M059J (cell line): ENCODE measurements at regions not wholly inside any gene's neighbourhood (a gene's known extent, or its start where the extent isn't known, plus 50 kb on each side); places are given as distances from the start of the nearest gene placed in this dataset.

Experiments
- DNase-seq: peaks from one replicate; pipeline ENCODE4 v3.0.0-alpha.2; 2012; ENCODE audit warnings: low read depth

DNA sequence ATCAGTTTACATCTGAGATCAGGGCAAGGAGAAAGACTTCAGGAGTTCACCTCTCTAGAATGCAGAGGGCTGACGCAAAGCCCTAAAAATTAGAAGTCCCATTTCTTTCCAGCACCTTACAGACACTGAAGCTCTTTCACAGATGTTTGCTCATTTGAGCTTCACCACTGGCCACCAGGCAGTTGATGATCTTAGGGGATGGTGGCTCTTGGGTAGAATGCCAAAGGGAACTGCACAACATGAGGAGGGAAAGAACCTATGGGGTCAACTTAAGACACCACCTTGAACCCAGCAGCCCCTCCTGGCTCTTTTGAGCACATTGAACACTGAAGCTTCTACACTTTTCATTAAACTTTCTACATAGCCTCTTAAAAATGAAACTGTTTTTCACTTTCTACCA lies 390.3 kb upstream of the CELF2 start:
- no peak for DNase-seq

DNA sequence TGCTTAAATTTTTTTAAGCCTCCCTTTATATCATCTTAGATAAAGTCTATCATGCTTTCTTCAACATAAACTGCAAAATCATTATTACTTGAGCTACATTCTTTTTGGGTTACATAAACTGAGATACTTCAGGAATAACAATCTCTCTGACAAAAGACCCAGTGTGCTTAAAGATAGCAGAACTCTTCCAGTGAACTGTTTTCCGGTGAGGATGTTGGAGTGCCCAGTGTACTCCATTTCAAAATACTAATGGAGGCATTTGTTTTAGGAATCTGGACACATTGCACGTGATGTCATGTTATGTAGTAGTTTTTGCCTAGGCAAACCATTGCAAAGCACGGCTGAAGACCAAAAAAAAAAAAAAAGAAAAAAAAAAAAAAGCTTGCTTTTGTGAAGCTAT lies 388.2 kb upstream of the CELF2 start:
- DNase-seq: no peak

- no peak for DNase-seq
Measured at GRCh38 chr10:10630281-10630680, 387.4 kb upstream of the CELF2 start.

GRCh38 chr10:10630782-10631181 lies 386.9 kb upstream of the CELF2 start:
- no peak for DNase-seq

DNA sequence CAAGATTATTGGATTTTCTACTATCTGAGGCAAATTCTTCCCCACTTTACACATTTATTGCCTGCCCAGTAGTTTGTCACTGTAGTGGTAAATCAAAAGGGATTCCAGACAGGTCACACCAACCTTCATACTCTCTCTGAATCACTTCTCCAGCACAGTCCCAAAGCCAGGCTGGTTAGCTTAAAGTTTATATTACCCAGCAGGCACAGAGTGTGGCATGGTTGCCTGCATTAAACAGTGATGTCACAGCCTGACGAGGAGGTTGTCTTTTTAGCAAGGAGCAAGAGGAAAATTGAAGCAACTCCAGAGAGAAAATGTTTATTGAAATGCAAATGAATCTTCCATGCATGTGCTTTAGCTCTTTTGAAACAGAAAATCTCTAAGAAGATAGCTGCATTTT lies 375.5 kb upstream of the CELF2 start:
- DNase-seq: no peak

GRCh38 chr10:10642751-10643150 lies 374.9 kb upstream of the CELF2 start:
- no peak for DNase-seq

- no peak for DNase-seq
Measured at GRCh38 chr10:10644008-10644646, 373.5 kb upstream of the CELF2 start.

DNA sequence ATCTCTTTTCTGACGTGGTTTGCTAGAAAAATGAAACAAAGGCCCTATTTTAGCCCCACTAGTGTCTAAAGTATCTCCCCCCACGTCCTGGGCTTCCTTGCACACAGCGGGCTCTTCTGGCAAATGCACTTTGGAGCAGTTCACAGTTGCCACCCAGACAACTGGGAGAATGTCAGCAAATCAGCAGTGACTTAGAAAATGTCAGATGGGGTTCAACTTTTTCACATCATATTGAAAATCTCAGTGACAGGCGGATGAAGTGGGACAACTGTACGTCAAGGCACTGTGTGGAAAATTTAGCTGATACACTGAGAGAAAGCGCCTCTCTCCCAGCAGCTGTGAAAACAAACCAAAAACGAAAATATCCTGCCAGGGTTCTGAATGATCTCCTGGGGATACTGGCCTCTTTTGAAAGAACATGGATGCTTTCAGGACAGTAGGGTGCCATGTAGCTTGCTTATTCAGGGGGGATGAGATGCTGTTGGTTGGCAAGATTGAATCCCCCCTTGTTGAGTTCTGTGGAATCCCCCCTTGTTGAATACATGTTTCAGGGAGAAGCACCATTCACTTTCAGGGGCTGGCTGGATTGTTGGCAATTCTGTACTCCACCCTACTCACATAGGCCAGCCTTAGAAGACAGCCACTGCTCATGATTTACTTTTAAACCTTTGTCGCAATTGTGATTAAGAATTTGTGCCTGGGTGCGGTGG lies 372.8 kb upstream of the CELF2 start:
- no peak for DNase-seq

- DNase-seq: no peak
Measured at GRCh38 chr10:10647331-10647730, 370.3 kb upstream of the CELF2 start.

- DNase-seq: no peak
Measured at GRCh38 chr10:10657139-10657760, 360.4 kb upstream of the CELF2 start.

- no peak for DNase-seq
Measured at GRCh38 chr10:10658172-10658785, 359.4 kb upstream of the CELF2 start.

DNA sequence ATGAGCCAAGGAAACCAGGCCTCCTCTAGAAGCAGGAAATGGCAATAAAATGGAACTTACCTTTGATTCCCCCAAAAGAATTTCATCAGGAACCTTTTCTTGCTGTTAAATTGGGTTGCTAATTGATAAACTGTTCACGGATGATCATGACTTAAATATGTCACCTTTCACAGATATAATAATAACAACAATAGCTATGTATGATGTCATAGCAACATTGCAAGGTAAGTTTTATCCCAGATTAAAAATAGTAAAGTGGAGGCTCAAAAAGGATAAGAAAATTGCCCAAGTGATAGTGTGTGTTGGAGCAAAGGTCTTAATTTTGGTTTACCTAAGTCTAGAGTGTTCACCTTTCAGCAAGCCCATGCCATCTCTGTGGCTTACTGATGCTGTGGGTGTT lies 357.6 kb upstream of the CELF2 start:
- no peak for DNase-seq

- no peak for DNase-seq
Measured at GRCh38 chr10:10661176-10661575, 356.5 kb upstream of the CELF2 start.

DNA sequence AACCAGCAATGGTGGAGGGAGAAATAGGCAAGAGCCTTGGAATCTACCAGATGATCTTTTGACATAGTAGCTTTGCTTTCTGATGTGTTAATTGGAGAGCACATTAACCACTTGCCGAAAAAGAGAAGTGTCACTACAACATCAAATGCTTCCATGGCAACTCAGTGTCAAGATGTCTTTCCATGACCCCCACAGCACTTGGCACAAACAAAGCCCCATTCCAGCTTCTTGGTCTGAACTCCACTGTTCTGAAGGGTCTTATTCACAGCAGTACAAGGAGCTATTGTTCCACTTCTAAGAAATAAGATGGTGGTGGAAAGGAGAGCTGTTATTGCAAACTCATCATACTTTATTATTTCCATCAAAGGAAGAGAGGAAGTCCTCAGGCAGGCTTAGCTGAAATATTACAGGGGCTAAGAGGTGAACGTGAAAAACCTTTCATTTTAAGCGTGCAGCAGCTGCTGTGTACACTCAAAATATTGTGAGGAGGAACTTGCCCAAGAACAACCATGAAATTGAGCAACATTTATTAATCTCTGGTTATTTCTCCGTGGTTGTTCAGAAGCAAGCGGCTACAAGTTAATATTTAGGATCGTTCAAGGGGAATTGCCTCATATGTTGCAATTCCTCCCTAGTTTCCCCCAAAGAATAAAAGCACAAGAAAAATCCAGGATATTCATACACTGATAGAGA lies 354.8 kb upstream of the CELF2 start:
- DNase-seq: no peak

DNA sequence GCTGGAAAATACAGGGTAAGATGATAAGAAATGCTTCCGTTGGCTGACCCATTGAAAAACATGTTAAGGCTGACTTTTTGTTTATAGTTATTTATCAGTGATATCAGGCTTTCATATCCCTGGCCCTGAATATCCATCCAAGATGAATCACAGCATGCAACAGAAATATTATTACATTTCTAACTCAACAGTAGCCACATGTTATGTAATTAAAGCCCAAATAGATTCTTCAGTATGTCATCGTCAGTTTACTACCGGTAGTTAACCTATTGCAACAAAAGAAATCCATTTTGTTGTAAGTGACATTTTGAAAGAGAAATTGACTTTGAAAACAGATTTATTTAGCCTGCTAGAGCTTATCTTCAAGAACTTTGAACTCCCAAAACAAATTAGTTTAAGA lies 354.1 kb upstream of the CELF2 start:
- no peak for DNase-seq

- no peak for DNase-seq
Measured at GRCh38 chr10:10665750-10666149, 351.9 kb upstream of the CELF2 start.

DNA sequence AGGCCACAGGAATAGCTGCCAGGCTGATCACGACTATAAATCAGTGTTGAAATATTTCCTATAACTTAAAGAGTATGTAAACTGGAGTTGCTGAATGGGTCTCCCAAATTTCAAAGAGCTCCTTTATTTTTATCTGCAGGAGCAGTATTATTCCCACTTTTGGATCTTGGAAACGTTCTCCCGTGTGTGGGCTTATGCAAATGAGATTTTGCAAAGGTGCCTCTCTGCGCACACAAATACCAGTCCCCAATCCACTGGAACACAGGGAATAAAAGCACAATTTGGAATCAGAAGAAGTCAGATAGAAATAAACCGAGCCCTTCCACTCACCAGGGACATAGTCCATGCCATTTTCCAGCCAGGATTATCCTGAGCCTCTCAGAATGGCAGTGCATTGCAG lies 350.2 kb upstream of the CELF2 start:
- DNase-seq: no peak

DNA sequence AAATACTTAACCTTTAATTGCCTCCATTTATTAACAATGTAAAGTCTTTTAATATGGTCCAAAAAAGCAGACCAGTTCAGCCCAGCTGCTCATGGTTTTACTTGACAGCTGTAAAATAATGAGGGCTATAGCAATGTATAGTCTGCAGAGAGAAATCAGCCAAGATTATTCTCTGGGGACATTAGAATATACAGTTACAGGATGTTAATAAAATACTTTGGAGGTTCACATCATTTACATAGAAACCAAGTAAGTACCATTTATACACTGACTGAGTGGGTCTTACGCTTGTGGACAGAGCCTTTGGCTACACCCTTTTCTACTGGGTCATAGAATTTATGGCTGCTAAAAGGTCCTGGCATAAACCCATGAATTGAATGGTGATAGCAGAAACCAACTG lies 340.7 kb upstream of the CELF2 start:
- no peak for DNase-seq

DNA sequence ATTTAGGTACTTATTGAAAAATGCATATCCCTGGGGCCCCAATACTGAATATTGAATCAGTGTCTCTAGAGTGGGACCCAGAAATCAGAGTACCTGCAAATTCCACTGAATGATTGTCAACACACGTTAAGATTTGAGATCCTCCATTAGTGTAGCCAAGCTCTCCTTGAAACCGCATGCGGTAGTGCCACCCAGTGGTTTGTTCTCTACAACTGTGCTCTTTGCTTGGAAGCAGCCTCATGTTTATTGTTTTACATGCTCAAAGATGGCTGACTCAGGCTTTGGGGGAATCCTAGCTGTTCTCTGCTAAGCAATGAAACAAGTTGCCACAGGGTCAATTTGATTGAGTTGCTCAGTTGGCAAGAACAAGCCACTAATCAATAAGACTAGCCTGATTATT lies 340.2 kb upstream of the CELF2 start:
- no peak for DNase-seq

GRCh38 chr10:10680496-10680895 lies 337.2 kb upstream of the CELF2 start:
- no peak for DNase-seq

- no peak for DNase-seq
Measured at GRCh38 chr10:10684972-10685371, 332.7 kb upstream of the CELF2 start.

DNA sequence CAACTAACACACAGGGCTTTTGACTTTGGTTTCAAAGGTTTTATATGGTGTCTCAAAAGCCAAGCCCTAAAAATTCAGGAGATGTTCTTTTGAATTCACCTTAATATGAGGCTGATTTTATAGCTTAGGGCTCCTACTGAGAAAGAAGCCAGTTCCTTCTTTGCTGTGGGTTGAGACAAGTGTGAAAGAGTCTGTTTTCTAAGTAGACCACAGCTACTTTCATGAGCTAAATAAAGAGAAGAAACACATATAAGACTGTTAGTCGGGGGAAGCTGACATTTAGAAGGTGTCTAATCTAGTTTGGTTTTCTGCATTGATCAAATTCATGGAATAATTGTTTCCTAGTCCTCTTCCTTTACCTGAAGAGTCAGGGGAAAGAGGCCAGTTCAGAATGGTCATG lies 332.1 kb upstream of the CELF2 start:
- DNase-seq: no peak
